HG02642 (cell line): ENCODE measurements at regions not wholly inside any gene's neighbourhood (a gene's known extent, or its start where the extent isn't known, plus 50 kb on each side); places are given as distances from the start of the nearest gene placed in this dataset.

ENCODE experiments used
- ATAC-seq: cut with Tn5 transposase; IDR thresholded peaks from one replicate; pipeline ENCODE4 v1.9.1; 2021; ENCODE audit warnings: mild to moderate bottlenecking; ENCODE audit not compliant: unreplicated experiment, poor library complexity

DNA sequence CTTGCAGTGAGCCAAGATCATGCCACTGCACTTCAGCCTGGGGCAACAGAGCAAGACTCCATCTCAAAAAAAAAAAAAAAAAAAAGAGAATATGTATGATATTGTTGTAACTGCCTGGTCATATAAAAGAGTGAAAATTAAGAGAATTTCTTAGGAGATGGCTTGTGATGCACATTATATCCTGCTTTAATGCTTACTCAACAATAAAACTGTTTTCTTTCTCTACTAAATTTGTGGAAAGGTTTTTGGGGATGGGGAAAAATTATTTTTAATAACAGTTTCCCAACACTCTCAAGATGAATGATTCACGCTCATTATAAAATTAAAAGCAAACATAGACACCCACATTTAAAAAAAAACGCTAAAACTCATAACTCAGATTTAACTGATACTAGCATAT lies 1163.0 kb downstream of the SI start:
- ATAC-seq, result no peak

GRCh38 chr3:163914567-163914966 lies 1163.7 kb downstream of the SI start:
- ATAC-seq, result no peak

DNA sequence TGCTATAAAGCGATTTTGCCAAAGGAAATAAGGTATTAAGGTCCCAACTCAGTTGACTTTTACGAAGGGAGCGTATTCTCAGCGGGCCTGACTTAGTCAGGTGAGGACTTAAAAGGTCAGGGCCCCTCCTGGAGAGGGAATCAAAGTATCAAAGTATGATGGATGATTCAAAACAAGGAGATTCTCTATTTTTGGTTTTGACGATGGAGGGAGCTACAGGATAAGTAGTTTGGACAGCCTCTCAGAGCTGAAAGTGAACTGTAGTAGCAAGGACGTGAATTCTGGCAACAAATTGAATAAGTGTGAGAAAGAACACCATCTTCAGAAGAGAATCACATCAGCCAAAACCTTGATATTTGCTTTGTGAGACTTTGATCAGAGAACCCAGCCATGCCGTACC lies 1186.5 kb downstream of the SI start:
- ATAC-seq, result no peak

DNA sequence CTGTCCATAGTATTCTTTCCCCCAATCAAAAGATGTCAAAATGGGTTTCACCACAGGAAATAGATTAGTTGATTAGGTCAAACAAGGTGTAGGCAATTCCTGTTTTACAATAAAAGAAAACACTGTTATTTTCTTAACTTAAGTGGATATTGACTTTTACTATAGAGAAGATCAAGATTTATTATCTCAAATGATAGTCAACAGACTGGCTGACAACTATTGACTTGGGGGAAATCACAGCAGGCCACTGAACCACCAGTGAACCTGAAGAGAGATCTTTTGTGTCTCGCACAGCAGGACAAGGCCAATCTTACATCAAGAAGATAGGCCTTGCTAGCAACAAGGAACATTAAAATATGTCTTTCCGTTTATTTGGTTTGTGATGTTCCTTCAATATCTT lies 1187.6 kb downstream of the SI start:
- ATAC-seq, result no peak

DNA sequence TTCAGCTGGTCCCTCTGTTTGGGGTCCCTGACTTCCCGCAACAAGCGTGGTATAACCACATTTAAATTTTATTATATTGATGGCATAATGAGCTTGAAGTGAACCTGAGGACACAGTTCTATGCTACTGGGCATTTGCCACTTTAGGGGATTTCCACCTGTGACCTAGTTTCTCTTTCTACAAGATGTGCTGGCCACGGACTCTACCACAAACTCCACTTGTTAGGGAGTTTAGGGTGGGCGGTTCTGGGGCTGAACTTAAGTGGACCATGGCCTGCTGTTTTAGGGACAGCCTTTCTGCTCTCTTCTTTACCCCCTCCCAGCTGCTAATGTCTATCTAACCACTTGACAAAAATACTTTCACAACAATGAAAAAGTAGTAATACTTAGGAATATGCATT lies 1199.1 kb downstream of the SI start:
- ATAC-seq, result no peak

GRCh38 chr3:163878396-163878795 lies 1199.9 kb downstream of the SI start:
- no peak for ATAC-seq

GRCh38 chr3:163877805-163878204 lies 1200.5 kb downstream of the SI start:
- no peak for ATAC-seq

GRCh38 chr3:163863146-163863545 lies 1215.2 kb downstream of the SI start:
- no peak for ATAC-seq

GRCh38 chr3:163852233-163852632 lies 1226.1 kb downstream of the SI start:
- ATAC-seq, result no peak

- ATAC-seq, result no peak
Observed at GRCh38 chr3:163838769-163839168, 1239.5 kb downstream of the SI start.

DNA sequence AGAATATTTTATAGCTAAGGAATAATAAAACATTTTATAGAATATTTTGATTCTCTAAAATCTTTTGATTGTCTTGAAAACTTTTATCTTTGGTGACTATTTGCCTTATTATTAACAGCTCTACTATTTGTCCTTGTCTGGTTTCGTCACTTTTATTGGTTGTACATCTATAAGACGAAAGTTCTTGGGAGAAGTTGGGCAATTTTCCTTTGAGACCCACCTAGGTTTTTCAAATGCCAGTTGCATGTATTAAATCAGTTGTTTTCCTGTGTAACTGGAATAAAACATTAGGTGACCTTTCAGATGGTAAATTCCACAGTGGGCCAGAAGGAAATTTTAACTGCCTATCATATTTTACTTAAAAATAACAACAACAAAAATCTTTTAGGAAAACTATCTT lies 1245.7 kb downstream of the SI start:
- ATAC-seq, result no peak

DNA sequence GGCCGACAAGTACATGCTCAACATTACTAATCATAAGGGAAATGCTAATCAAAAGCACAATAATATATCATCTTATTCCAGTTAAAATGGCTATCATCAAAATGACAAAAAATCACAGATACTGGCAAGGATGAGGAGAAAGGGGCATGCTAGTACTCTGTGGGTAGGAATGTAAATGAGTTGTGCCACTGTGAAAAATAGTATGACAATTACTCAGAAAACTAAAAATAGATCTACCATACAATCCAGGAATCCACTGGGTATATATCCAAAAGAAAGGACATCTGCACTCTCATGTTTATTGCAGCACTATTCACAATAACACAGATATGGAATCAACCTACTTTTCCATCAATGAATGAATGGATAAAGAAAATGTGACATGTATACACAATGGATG lies 1256.5 kb downstream of the SI start:
- no peak for ATAC-seq

DNA sequence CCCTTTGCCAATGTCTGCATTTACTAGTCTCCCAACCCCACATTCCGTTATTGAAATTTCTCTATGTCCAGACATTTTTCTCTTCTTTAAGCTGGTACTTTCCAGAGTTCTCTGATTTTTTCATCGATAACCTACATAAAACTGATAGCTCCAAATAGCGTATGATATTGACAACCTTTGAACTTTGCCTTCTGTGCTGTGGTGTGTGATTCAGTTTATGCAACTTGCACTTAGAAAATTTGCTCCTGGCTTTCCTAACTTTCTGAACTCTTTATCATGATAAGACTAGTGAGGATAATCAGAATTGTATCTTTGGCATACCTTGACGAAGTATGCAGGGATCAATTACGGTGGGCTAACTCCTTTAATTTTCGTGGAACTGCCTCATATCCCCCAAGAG lies 1261.3 kb downstream of the SI start:
- no peak for ATAC-seq

DNA sequence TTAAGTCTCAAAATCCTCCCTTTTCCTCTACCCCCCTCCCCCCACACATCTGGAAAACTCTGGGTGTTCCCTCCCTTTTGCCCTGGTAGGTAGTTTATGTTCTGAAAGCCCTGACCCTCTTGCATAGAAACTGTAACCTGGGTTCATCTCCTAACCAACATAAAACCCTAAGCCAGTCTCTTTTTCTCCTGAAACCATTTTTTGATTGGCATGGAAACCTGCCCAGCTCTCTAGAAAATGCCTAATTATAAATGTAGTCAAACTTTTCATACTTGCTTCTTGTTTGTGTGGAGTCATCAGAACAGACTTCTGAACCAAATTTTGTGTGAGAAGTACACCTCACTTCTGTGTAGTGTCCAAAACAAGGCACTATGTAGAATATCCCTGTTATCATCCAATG lies 1264.4 kb downstream of the SI start:
- no peak for ATAC-seq

DNA sequence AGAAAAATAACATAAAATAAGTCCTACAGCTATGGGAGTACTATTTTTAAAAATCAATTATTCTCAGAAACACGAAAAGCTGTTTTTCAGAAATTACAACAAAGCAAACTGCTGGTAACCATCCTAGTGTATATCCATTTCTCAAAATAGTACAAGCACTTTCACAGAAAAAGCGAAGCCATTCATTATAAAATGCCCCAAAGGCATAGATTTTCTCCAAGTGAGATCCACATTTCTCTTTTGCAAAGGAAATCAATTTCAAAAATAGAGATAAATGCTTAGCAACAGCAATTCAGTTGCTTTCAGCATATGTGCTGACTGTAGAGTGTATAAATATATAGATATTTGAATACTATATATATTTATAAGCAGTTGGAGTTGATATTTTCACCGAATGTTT lies 1266.3 kb downstream of the SI start:
- ATAC-seq, result no peak

- ATAC-seq, result peak; percentile 58
Observed at GRCh38 chr3:163809540-163809993, 1268.7 kb downstream of the SI start.

- ATAC-seq, result no peak
Observed at GRCh38 chr3:163786416-163786815, 1291.9 kb downstream of the SI start.

GRCh38 chr3:163785693-163786092 lies 1292.6 kb downstream of the SI start:
- no peak for ATAC-seq

GRCh38 chr3:163779396-163780344 lies 1298.6 kb downstream of the SI start:
- ATAC-seq, result no peak

DNA sequence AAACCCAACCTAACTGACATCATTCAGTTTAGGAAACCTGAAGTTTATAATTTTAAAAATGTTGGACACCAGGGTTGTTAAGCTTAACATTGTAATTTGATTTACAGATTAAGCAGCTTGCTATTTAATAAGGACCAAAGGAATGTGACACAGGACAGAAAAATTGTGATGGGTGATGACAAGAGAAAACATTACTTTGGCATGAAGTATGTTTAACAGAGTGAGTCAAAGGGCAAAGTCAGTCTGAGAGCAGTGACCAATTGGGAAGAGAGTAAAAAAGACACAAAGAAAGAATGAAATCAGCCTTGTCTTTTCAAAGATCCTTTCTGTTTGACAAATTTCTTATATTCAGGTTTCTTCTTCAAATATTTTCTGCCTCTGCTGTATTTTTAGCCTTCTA lies 1301.6 kb downstream of the SI start:
- ATAC-seq, result no peak

GRCh38 chr3:163773136-163773535 lies 1305.2 kb downstream of the SI start:
- no peak for ATAC-seq

- ATAC-seq, result no peak
Observed at GRCh38 chr3:163768048-163768447, 1310.2 kb downstream of the SI start.
